ENCODE measurements at regions not wholly inside any gene's neighbourhood (a gene's known extent, or its start where the extent isn't known, plus 50 kb on each side); places are given as distances from the start of the nearest gene placed in this dataset.
"Not testable (repeated sequence)": the region's sequence is repeated elsewhere in the genome, so short reads cannot be mapped to it uniquely, and the experiment has no call there.

GRCh38 chr7:9725940-9726663 lies 1247.6 kb upstream of the PHF14 start:
- ATAC-seq; intact Hi-C loops (cut with DNase I, micrococcal nuclease); DNase-seq: not testable (repeated sequence)

- intact Hi-C loops (cut with DNase I, micrococcal nuclease); ATAC-seq; DNase-seq: not testable (repeated sequence)
Measured at GRCh38 chr7:9726811-9727210, 1246.9 kb upstream of the PHF14 start.

GRCh38 chr7:9727467-9727869 lies 1246.2 kb upstream of the PHF14 start:
- DNase-seq; intact Hi-C loops (cut with DNase I, micrococcal nuclease); ATAC-seq: not testable (repeated sequence)

- DNase-seq; intact Hi-C loops (cut with DNase I, micrococcal nuclease); ATAC-seq: not testable (repeated sequence)
Measured at GRCh38 chr7:9728014-9728657, 1245.5 kb upstream of the PHF14 start.

- intact Hi-C loops (cut with DNase I, micrococcal nuclease), result no loop called here
- no peak for DNase-seq
- no peak for ATAC-seq
Measured at GRCh38 chr7:9752033-9752432, 1221.6 kb upstream of the PHF14 start.

GRCh38 chr7:9761224-9761623 lies 1212.4 kb upstream of the PHF14 start:
- DNase-seq (no peak), ATAC-seq (no peak)
- intact Hi-C loops (cut with DNase I, micrococcal nuclease), result no loop called here

GRCh38 chr7:9776900-9777299 lies 1196.8 kb upstream of the PHF14 start:
- intact Hi-C loops (cut with DNase I, micrococcal nuclease), result no loop called here
- no peak for DNase-seq
- ATAC-seq, result no peak

GRCh38 chr7:9778367-9778766 lies 1195.3 kb upstream of the PHF14 start:
- intact Hi-C loops (cut with DNase I, micrococcal nuclease), result no loop called here
- ATAC-seq (no peak), DNase-seq (no peak)

GRCh38 chr7:9781710-9782109 lies 1192.0 kb upstream of the PHF14 start:
- ATAC-seq (no peak), DNase-seq (no peak)
- intact Hi-C loops (cut with DNase I, micrococcal nuclease), result no loop called here

GRCh38 chr7:9782275-9782674 lies 1191.4 kb upstream of the PHF14 start:
- DNase-seq (no peak), ATAC-seq (no peak)
- intact Hi-C loops (cut with DNase I, micrococcal nuclease), result no loop called here

- intact Hi-C loops (cut with DNase I, micrococcal nuclease), result no loop called here
- DNase-seq (no peak), ATAC-seq (no peak)
Measured at GRCh38 chr7:9785211-9785610, 1188.5 kb upstream of the PHF14 start.

GRCh38 chr7:9796241-9796640 lies 1177.4 kb upstream of the PHF14 start:
- ATAC-seq, result no peak
- no peak for DNase-seq
- intact Hi-C loops (cut with DNase I, micrococcal nuclease), result no loop called here

- DNase-seq (no peak), ATAC-seq (no peak)
- intact Hi-C loops (cut with DNase I, micrococcal nuclease), result no loop called here
Measured at GRCh38 chr7:9822458-9823290, 1151.0 kb upstream of the PHF14 start.

- DNase-seq, result no peak
- intact Hi-C loops (cut with DNase I, micrococcal nuclease), result no loop called here
- ATAC-seq, result no peak
Measured at GRCh38 chr7:9835199-9835598, 1138.5 kb upstream of the PHF14 start.

- ATAC-seq, result no peak
- intact Hi-C loops (cut with DNase I, micrococcal nuclease), result no loop called here
- DNase-seq, result no peak
Measured at GRCh38 chr7:9836671-9837070, 1137.0 kb upstream of the PHF14 start.

GRCh38 chr7:9842301-9842700 lies 1131.4 kb upstream of the PHF14 start:
- DNase-seq (no peak), ATAC-seq (no peak)
- intact Hi-C loops (cut with DNase I, micrococcal nuclease), result no loop called here

- DNase-seq (no peak), ATAC-seq (no peak)
- intact Hi-C loops (cut with DNase I, micrococcal nuclease), result no loop called here
Measured at GRCh38 chr7:9846902-9847301, 1126.8 kb upstream of the PHF14 start.

- no peak for ATAC-seq
- intact Hi-C loops (cut with DNase I, micrococcal nuclease), result no loop called here
- no peak for DNase-seq
Measured at GRCh38 chr7:9854605-9855004, 1119.1 kb upstream of the PHF14 start.

- intact Hi-C loops (cut with DNase I, micrococcal nuclease), result no loop called here
- DNase-seq, result no peak
- no peak for ATAC-seq
Measured at GRCh38 chr7:9856668-9857067, 1117.0 kb upstream of the PHF14 start.

- intact Hi-C loops (cut with DNase I, micrococcal nuclease), result no loop called here
- DNase-seq (no peak), ATAC-seq (no peak)
Measured at GRCh38 chr7:9863545-9863944, 1110.1 kb upstream of the PHF14 start.

Data from left colon (tissue), 2 donors.